ENCODE measurements at regions not wholly inside any gene's neighbourhood (a gene's known extent, or its start where the extent isn't known, plus 50 kb on each side); places are given as distances from the start of the nearest gene placed in this dataset.
"Not testable (repeated sequence)": the region's sequence is repeated elsewhere in the genome, so short reads cannot be mapped to it uniquely, and the experiment has no call there.

GRCh38 chr10:91745090-91745831 is 53.0 kb upstream of the TNKS2 start:
- DNase-seq: no peak
- Mint-ChIP-seq H3K4me1 (no peaks in the 10 kb centered on the region), H3K9me3 (no peaks in the 10 kb centered on the region)

GRCh38 chr10:91743465-91743864 is 54.8 kb upstream of the TNKS2 start:
- H3K4me3 Mint-ChIP-seq: no peak overlapping the region
- no peaks in the 10 kb centered on the region for H3K4me1 Mint-ChIP-seq
- H3K27me3 Mint-ChIP-seq: peaks cover 23% of the 10 kb centered on the region
- no peaks in the 10 kb centered on the region for H3K9me3 Mint-ChIP-seq
- DNase-seq (no peak), ATAC-seq (no peak)
- H3K27ac Mint-ChIP-seq: no peak overlapping the region

More at GRCh38 chr10:91745090-91745831, 53.0 kb upstream of the TNKS2 start:
- no peak for ATAC-seq
- Mint-ChIP-seq H3K27me3 (peaks cover 5% of the 10 kb centered on the region), H3K27ac (no peak overlapping the region), H3K4me3 (no peak overlapping the region)

- ATAC-seq (no peak), DNase-seq (no peak)
- Mint-ChIP-seq H3K9me3 (no peaks in the 10 kb centered on the region), H3K27me3 (peaks cover 35% of the 10 kb centered on the region), H3K4me3 (no peak overlapping the region), H3K27ac (no peak overlapping the region), H3K4me1 (no peaks in the 10 kb centered on the region)
Measured at GRCh38 chr10:91742229-91742628, 56.0 kb upstream of the TNKS2 start.

GRCh38 chr10:91741356-91741755 is 56.9 kb upstream of the TNKS2 start:
- DNase-seq (no peak), ATAC-seq (no peak)
- Mint-ChIP-seq H3K4me1 (no peaks in the 10 kb centered on the region), H3K27ac (no peak overlapping the region), H3K27me3 (peaks cover 44% of the 10 kb centered on the region), H3K9me3 (no peaks in the 10 kb centered on the region), H3K4me3 (no peak overlapping the region)

- ATAC-seq: no peak
- Mint-ChIP-seq H3K27ac (no peak overlapping the region), H3K4me1 (no peaks in the 10 kb centered on the region), H3K9me3 (no peaks in the 10 kb centered on the region), H3K4me3 (no peak overlapping the region), H3K27me3 (peaks cover 53% of the 10 kb centered on the region)
- DNase-seq: no peak
Measured at GRCh38 chr10:91740353-91740924, 57.8 kb upstream of the TNKS2 start.

- H3K4me3 Mint-ChIP-seq, ATAC-seq, DNase-seq, H3K4me1 Mint-ChIP-seq, H3K27ac Mint-ChIP-seq: not testable (repeated sequence)
- Mint-ChIP-seq H3K9me3 (peaks cover 11 to 16% of the 10 kb centered on the region in 2 donors), H3K27me3 (peaks cover 27% of the 10 kb centered on the region)
Measured at GRCh38 chr10:91732265-91732664, 66.0 kb upstream of the TNKS2 start.

- H3K4me3 Mint-ChIP-seq, H3K27ac Mint-ChIP-seq, ATAC-seq, H3K4me1 Mint-ChIP-seq, DNase-seq, H3K27me3 Mint-ChIP-seq: not testable (repeated sequence)
- peaks cover 11 to 16% of the 10 kb centered on the region in 2 donors for H3K9me3 Mint-ChIP-seq
Measured at GRCh38 chr10:91729339-91729738, 68.9 kb upstream of the TNKS2 start.

- no peak overlapping the region for H3K4me3 Mint-ChIP-seq
Measured at GRCh38 chr10:91726355-91726754, 71.9 kb upstream of the TNKS2 start.

GRCh38 chr10:91724933-91725332 is 73.3 kb upstream of the TNKS2 start:
- Mint-ChIP-seq H3K9me3 (peaks cover 10 to 16% of the 10 kb centered on the region in 2 donors), H3K27ac (no peak overlapping the region)
- ATAC-seq: no peak

More at GRCh38 chr10:91726355-91726754, 71.9 kb upstream of the TNKS2 start:
- H3K27ac Mint-ChIP-seq: no peak overlapping the region
- H3K27me3 Mint-ChIP-seq: no peaks in the 10 kb centered on the region
- ATAC-seq: no peak
- H3K9me3 Mint-ChIP-seq: peaks cover 11 to 16% of the 10 kb centered on the region in 2 donors
- H3K4me1 Mint-ChIP-seq: no peaks in the 10 kb centered on the region
- no peak for DNase-seq

GRCh38 chr10:91713461-91714072 is 80.7 kb upstream of the PPP1R3C start:
- Mint-ChIP-seq H3K27ac (no peak overlapping the region), H3K4me3 (no peak overlapping the region), H3K27me3 (peaks cover 36% of the 10 kb centered on the region), H3K4me1 (no peaks in the 10 kb centered on the region), H3K9me3 (no peaks in the 10 kb centered on the region)
- no peak for ATAC-seq
- no peak for DNase-seq

More at GRCh38 chr10:91724933-91725332, 73.3 kb upstream of the TNKS2 start:
- H3K4me3 Mint-ChIP-seq: no peak overlapping the region
- H3K4me1 Mint-ChIP-seq: no peaks in the 10 kb centered on the region
- DNase-seq: no peak
- H3K27me3 Mint-ChIP-seq: no peaks in the 10 kb centered on the region

- Mint-ChIP-seq H3K27me3 (peaks cover 28% of the 10 kb centered on the region), H3K27ac (peak overlapping the region in 1 of 2 donors; percentile 20), H3K4me1 (no peaks in the 10 kb centered on the region), H3K4me3 (no peak overlapping the region), H3K9me3 (no peaks in the 10 kb centered on the region)
- DNase-seq (no peak), ATAC-seq (no peak)
Measured at GRCh38 chr10:91711885-91712680, 79.2 kb upstream of the PPP1R3C start.

- Mint-ChIP-seq H3K4me3 (no peak overlapping the region), H3K9me3 (no peaks in the 10 kb centered on the region), H3K4me1 (no peaks in the 10 kb centered on the region), H3K27me3 (peaks cover 40% of the 10 kb centered on the region), H3K27ac (no peak overlapping the region)
- no peak for DNase-seq
- ATAC-seq: no peak
Measured at GRCh38 chr10:91709394-91709798, 76.5 kb upstream of the PPP1R3C start.

- H3K4me1 Mint-ChIP-seq: no peaks in the 10 kb centered on the region
- no peak for ATAC-seq
Measured at GRCh38 chr10:91708174-91708861, 75.4 kb upstream of the PPP1R3C start.

GRCh38 chr10:91707236-91707635 is 74.4 kb upstream of the PPP1R3C start:
- ATAC-seq (no peak), DNase-seq (no peak)
- Mint-ChIP-seq H3K4me1 (no peaks in the 10 kb centered on the region), H3K9me3 (no peaks in the 10 kb centered on the region), H3K27me3 (peaks cover 38% of the 10 kb centered on the region), H3K27ac (no peak overlapping the region), H3K4me3 (no peak overlapping the region)

More at GRCh38 chr10:91708174-91708861, 75.4 kb upstream of the PPP1R3C start:
- Mint-ChIP-seq H3K9me3 (no peaks in the 10 kb centered on the region), H3K4me3 (no peak overlapping the region), H3K27ac (no peak overlapping the region), H3K27me3 (peaks cover 39% of the 10 kb centered on the region)
- no peak for DNase-seq
